ENCODE measurements at regions not wholly inside any gene's neighbourhood (a gene's known extent, or its start where the extent isn't known, plus 50 kb on each side); places are given as distances from the start of the nearest gene placed in this dataset.

DNA sequence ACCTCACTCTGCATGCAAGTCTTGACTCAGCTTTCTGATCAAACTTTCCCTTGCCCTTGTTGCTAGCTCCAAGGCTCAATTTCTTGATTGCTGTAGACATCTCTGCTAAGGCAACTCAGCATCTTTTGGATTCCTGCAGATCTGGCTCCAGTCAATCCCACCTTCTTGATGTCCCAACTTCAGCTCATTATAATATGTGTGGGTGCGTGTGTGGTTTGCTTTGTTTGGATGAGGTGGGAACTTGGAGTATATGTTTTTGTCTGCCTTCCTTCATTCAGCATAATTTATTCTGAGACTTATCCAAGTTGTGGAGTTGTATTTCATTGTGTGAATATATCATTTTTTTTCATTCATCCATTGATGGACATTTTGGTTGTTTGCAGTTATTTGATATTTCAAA is 364.8 kb upstream of the IGFBP3 start:
- CTCF ChIA-PET, result interaction anchor here (0.6 to 3.2 kb wide), 3 partner anchors 12 to 363 kb away, joined by 3 to 19 read pairs (median 3); no protein-coding TSS in a partner anchor
- TF ChIP-seq, protein P1, sequence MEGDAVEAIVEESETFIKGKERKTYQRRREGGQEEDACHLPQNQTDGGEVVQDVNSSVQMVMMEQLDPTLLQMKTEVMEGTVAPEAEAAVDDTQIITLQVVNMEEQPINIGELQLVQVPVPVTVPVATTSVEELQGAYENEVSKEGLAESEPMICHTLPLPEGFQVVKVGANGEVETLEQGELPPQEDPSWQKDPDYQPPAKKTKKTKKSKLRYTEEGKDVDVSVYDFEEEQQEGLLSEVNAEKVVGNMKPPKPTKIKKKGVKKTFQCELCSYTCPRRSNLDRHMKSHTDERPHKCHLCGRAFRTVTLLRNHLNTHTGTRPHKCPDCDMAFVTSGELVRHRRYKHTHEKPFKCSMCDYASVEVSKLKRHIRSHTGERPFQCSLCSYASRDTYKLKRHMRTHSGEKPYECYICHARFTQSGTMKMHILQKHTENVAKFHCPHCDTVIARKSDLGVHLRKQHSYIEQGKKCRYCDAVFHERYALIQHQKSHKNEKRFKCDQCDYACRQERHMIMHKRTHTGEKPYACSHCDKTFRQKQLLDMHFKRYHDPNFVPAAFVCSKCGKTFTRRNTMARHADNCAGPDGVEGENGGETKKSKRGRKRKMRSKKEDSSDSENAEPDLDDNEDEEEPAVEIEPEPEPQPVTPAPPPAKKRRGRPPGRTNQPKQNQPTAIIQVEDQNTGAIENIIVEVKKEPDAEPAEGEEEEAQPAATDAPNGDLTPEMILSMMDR (IDR thresholded peaks at IDR 0.05; ENCODE audit: low read depth, low read length), result no peak
- Histone ChIP-seq H3K27me3 (ENCODE audit: control insufficient read depth, insufficient read depth, low read length) (no peaks in the 10 kb centered on the region), H3K9me3 (ENCODE audit: control insufficient read depth, insufficient read depth, low read length) (no peaks in the 10 kb centered on the region), H3K27ac (ENCODE audit: low read depth, low read length) (no peak overlapping the region), H3K4me3 (ENCODE audit: low read depth, low read length) (no peak overlapping the region)
- DNase-seq (ENCODE audit: low read depth, low spot score), result no peak
- POLR2A ChIA-PET, result no interaction called here

DNA sequence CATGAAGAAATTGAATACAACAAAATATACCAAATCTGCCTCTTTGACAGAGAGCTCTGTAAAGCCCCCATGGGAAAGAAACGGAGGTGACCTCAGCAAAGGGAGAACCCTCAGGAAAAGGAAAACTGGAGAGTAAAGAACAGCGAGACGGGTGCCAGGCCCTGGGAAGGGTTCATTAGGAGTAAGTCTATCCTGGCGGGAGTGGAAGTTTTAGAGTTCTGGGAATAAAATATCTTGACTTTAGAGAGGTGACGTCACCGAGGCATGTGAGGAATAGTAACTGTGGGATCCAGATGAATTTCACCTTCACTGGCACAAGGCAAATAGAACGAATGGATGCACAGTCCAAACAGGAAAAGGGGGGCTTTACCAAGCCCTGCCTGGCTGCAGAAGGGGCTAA is 362.8 kb upstream of the IGFBP3 start:
- no peak for DNase-seq (ENCODE audit: low read depth, low spot score)
- H3K9me3 ChIP-seq (ENCODE audit: control insufficient read depth, insufficient read depth, low read length), result no peaks in the 10 kb centered on the region
- no peaks in the 10 kb centered on the region for H3K27me3 ChIP-seq (ENCODE audit: control insufficient read depth, insufficient read depth, low read length)
- no peak overlapping the region for H3K27ac ChIP-seq (ENCODE audit: low read depth, low read length)
- POLR2A ChIA-PET, result no interaction called here
- CTCF ChIA-PET, result interaction anchor here (0.6 to 3.2 kb wide), 3 partner anchors 37 to 749 kb away, joined by 3 to 19 read pairs (median 3); no protein-coding TSS in a partner anchor
- H3K4me3 ChIP-seq (ENCODE audit: low read depth, low read length), result no peak overlapping the region
- TF ChIP-seq, protein P1 (IDR thresholded peaks at IDR 0.05; ENCODE audit: low read depth, low read length), result no peak

DNA sequence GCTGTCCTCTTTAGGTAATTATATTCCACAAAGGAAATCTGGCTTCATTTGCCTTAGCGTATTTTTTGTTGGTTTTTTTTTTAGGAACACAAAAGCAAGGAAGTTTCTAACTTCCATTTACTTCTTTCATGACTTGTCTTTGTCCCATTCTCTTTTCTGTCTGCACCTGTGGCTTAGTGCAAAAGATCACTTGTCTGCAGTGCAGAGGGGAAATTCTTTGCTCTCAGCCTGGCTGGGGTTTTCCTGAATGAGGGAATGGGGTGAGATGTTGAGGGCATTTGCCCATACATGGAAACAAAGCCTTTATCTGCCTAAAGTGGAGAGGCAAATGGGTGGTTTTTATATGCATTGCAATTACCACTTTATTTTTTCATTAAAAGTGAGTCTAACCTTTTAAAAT is 361.1 kb upstream of the IGFBP3 start:
- POLR2A ChIA-PET, result no interaction called here
- H3K9me3 ChIP-seq (ENCODE audit: control insufficient read depth, insufficient read depth, low read length), result no peaks in the 10 kb centered on the region
- no peak overlapping the region for H3K27ac ChIP-seq (ENCODE audit: low read depth, low read length)
- TF ChIP-seq, protein P1 (IDR thresholded peaks at IDR 0.05; ENCODE audit: low read depth, low read length), result no peak
- CTCF ChIA-PET, result interaction anchor here (0.6 kb wide), 1 partner anchor 797 kb away, joined by 3 read pairs; no protein-coding TSS in a partner anchor
- no peak overlapping the region for H3K4me3 ChIP-seq (ENCODE audit: low read depth, low read length)
- no peaks in the 10 kb centered on the region for H3K27me3 ChIP-seq (ENCODE audit: control insufficient read depth, insufficient read depth, low read length)
- DNase-seq (ENCODE audit: low read depth, low spot score), result no peak

DNA sequence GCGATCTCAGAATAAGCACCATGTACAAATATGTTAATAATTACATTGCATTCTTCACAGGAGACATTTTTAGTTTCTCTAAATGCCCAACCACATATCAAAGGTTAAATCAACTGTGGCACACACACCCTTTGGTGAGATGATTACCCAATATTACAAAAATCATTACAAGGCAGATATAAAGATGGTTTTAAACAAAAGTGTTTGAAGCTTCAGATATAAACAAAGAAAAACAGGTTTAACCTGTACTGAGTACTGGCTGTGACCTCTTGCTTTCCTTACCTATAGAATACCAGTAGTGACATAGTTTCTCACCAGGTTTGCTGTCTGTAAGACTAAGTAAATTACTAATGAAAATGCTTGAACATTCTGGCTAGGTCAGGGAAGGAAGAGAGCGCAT is 360.0 kb upstream of the IGFBP3 start:
- ChIA-PET POLR2A (interaction anchor here (0.6 kb wide), 1 partner anchor 45 kb away, joined by 16 read pairs; no protein-coding TSS in a partner anchor), CTCF (interaction anchor here (0.6 kb wide), 2 partner anchors 364 to 413 kb away, joined by 3 read pairs; no protein-coding TSS in a partner anchor)
- TF ChIP-seq, protein P1 (IDR thresholded peaks at IDR 0.05; ENCODE audit: low read depth, low read length), result no peak
- DNase-seq (ENCODE audit: low read depth, low spot score), result no peak
- Histone ChIP-seq H3K4me3 (ENCODE audit: low read depth, low read length) (no peak overlapping the region), H3K27me3 (ENCODE audit: control insufficient read depth, insufficient read depth, low read length) (no peaks in the 10 kb centered on the region), H3K27ac (ENCODE audit: low read depth, low read length) (no peak overlapping the region), H3K9me3 (ENCODE audit: control insufficient read depth, insufficient read depth, low read length) (no peaks in the 10 kb centered on the region)

DNA sequence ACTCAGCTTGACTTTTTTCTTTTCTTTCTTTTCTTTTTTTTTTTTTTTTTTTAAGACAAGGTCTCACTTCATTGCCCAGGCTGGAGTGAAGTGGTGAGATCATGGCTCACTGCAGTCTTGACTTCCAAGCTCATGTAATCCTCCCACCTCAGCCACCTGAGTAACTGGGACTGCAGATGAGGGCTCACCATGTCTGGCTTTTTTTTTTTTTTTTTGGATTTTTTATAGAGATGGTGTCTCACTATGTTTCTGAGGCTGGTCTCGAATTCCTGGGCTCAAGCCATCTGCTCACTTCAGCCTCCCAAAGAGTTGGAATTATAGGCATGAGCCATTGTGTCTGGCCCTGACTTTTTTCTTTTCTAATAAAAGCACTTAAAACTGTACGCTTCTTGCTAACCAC is 358.2 kb upstream of the IGFBP3 start:
- ChIA-PET POLR2A (no interaction called here), CTCF (interaction anchor here (0.6 kb wide), 1 partner anchor 239 kb away, joined by 3 read pairs; no protein-coding TSS in a partner anchor)
- H3K27me3 ChIP-seq (ENCODE audit: control insufficient read depth, insufficient read depth, low read length), result no peaks in the 10 kb centered on the region
- no peak overlapping the region for H3K27ac ChIP-seq (ENCODE audit: low read depth, low read length)
- no peaks in the 10 kb centered on the region for H3K9me3 ChIP-seq (ENCODE audit: control insufficient read depth, insufficient read depth, low read length)
- TF ChIP-seq, protein P1 (IDR thresholded peaks at IDR 0.05; ENCODE audit: low read depth, low read length), result no peak
- DNase-seq (ENCODE audit: low read depth, low spot score), result no peak
- no peak overlapping the region for H3K4me3 ChIP-seq (ENCODE audit: low read depth, low read length)
